ENCODE measurements at regions not wholly inside any gene's neighbourhood (a gene's known extent, or its start where the extent isn't known, plus 50 kb on each side); places are given as distances from the start of the nearest gene placed in this dataset.

DNA sequence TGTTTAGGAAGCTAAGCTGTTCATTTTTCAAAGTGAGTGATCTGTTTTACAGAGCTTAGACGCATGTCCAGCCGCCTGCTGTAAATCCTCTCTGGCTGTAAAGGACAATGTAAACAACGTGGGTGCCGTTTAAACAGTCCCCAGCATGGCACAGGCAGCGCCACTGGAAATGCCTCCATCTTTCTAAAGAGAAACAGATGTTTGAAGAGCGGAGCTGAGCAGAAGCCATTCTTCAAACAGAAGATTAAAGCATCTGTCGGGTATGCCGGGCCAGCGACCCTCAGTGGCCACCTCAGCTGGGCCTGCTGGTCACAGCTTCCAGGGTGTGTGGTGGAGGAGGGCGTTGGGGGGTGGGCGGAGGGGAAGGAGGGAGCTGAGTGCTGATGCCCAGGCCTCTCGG is 138.6 kb downstream of the ERMARD start:
- peaks cover 18 to 22% of the 10 kb centered on the region in 2 experiments; a peak in 3 of 4 replicates for H3K9me3 ChIP-seq (ENCODE audit: insufficient read depth in 2 of 2, low read depth in 1 of 2, low read length in 1 of 2)
- no peaks in the 10 kb centered on the region; a peak in 1 of 7 replicates for H3K27me3 ChIP-seq (replicated peaks in 1 of 4; ENCODE audit: control insufficient read depth in 3 of 4, extremely low read depth in 1 of 4, insufficient read depth in 3 of 4, low read length in 3 of 4)
- H3K4me3 ChIP-seq (ENCODE audit: extremely low read depth in 1 of 4, insufficient read depth in 2 of 4, low read depth in 3 of 4, low read length in 4 of 4): no peak overlapping the region
- H3K36me3 ChIP-seq (ENCODE audit: control insufficient read depth in 2 of 4, insufficient read depth in 4 of 4, low read length in 3 of 4): no peaks in the 10 kb centered on the region
- H4K20me1 ChIP-seq (replicated peaks in 1 of 2; ENCODE audit: control insufficient read depth in 1 of 2, insufficient read depth in 2 of 2, low read length in 2 of 2): no peaks in the 10 kb centered on the region
- no peak overlapping the region for H2BK12ac ChIP-seq (ENCODE audit: low read depth, low read length)
- H3K18ac ChIP-seq (ENCODE audit: extremely low read depth, low read length): no peak overlapping the region
- TF ChIP-seq ZNF274 (IDR thresholded peaks at IDR 0.05; ENCODE audit: borderline replicate concordance, extremely low read depth, low read length) (no peak), YY1 (IDR thresholded peaks at IDR 0.05; ENCODE audit: low read depth, low read length) (no peak), USF2 (IDR thresholded peaks at IDR 0.05; ENCODE audit: low read length) (no peak), SP2 (IDR thresholded peaks at IDR 0.05; ENCODE audit: low read length) (no peak), CREB1 (IDR thresholded peaks at IDR 0.05) (no peak), GABPA (IDR thresholded peaks at IDR 0.05; ENCODE audit: borderline replicate concordance, insufficient read depth, low read length) (no peak), SIRT6 (IDR thresholded peaks at IDR 0.05; ENCODE audit: low read length) (no peak), POLR2AphosphoS5 (IDR thresholded peaks at IDR 0.05; ENCODE audit: low read depth, low read length) (no peak), TAF7 (optimal IDR thresholded peaks at IDR 0.05; ENCODE audit: borderline replicate concordance, low read depth, low read length) (no peak)
- no peak overlapping the region for H4K91ac ChIP-seq (replicated peaks; ENCODE audit: insufficient read length, low read length)
- H4K8ac ChIP-seq (ENCODE audit: extremely low read depth, insufficient read depth, low read length): no peak overlapping the region
- H3K27ac ChIP-seq (ENCODE audit: low read depth, low read length): no peak overlapping the region
- H2BK120ac ChIP-seq (replicated peaks; ENCODE audit: low read depth, low read length): no peak overlapping the region
- H3K23ac ChIP-seq (ENCODE audit: insufficient read length): no peak overlapping the region
- no peak for DNase-seq (ENCODE audit: low read depth in 1 of 2, low spot score in 2 of 2)
- H3K14ac ChIP-seq (ENCODE audit: insufficient read length): no peak overlapping the region
- no peak overlapping the region for H2AFZ ChIP-seq (ENCODE audit: low read length)
- H2BK20ac ChIP-seq (ENCODE audit: low read length): no peak overlapping the region
- H3K4me1 ChIP-seq (replicated peaks in 1 of 4; ENCODE audit: control insufficient read depth in 3 of 4, insufficient read depth in 4 of 4, low read length in 3 of 4): no peaks in the 10 kb centered on the region
- no peaks in the 10 kb centered on the region for H3K79me2 ChIP-seq (ENCODE audit: control insufficient read depth in 1 of 2, insufficient read depth in 2 of 2, low read length in 2 of 2)
- ChIA-PET POLR2A (ENCODE audit: partially characterized antibody) (no interaction called here), CTCF (ENCODE audit: partially characterized antibody) (interaction anchor here (0.6 to 1.2 kb wide), 3 partner anchors 9 to 19 kb away, joined by 3 to 4 read pairs (median 3); no protein-coding TSS in a partner anchor)
- H4K5ac ChIP-seq (ENCODE audit: insufficient read length, low read depth, low read length): no peak overlapping the region
- 88% methylated on average over 10 of the region's 12 CpGs; no CpG with 5 or more reads in 1 of the 2 experiments for WGBS, 2 experiments (ENCODE audit: extremely low coverage in 1 of 2, insufficient coverage in 1 of 2, insufficient read length in 1 of 2, insufficient replicate concordance in 2 of 2, low coverage in 1 of 2, low lambda C conversion rate in 2 of 2, missing lambda C conversion rate in 1 of 2)
- H3K23me2 ChIP-seq (ENCODE audit: low read depth, low read length): no peaks in the 10 kb centered on the region; the same call in 1 of the 2 replicates
- H2AK5ac ChIP-seq (ENCODE audit: low read depth, low read length): no peak overlapping the region
- no peak overlapping the region for H2BK5ac ChIP-seq (ENCODE audit: low read depth, low read length)
- no peak overlapping the region for H3K4me2 ChIP-seq (ENCODE audit: insufficient read depth in 1 of 2, low read depth in 2 of 2, low read length in 2 of 2)
- no peaks in the 10 kb centered on the region for H3K79me1 ChIP-seq (ENCODE audit: low read depth, low read length)
- no peak overlapping the region for H3K56ac ChIP-seq (replicated peaks; ENCODE audit: insufficient read length, low read depth, low read length)
- no peak overlapping the region for H2BK15ac ChIP-seq (ENCODE audit: low read length)
- no peak overlapping the region for H3K9ac ChIP-seq (replicated peaks in 1 of 4; ENCODE audit: extremely low read depth in 1 of 4, low read depth in 3 of 4, low read length in 3 of 4)
- FAIRE-seq: no peak
- H3K4ac ChIP-seq (replicated peaks; ENCODE audit: insufficient read length, low read depth, low read length): no peak overlapping the region

Data from H1 (cell line).